HEK293T (cell line): ENCODE measurements at regions not wholly inside any gene's neighbourhood (a gene's known extent, or its start where the extent isn't known, plus 50 kb on each side); places are given as distances from the start of the nearest gene placed in this dataset.

Source experiments
- BHLHE40 ChIP-seq: fragments of 450-650 bp; IDR thresholded peaks from 2 replicates; pipeline ENCODE4 v1.6.1; 2016; ENCODE audit warnings: mild to moderate bottlenecking, moderate library complexity, borderline replicate concordance
- CTBP1 ChIP-seq: fragments of 450-650 bp; IDR thresholded peaks from 2 replicates; pipeline ENCODE4 v1.6.1; 2016; ENCODE audit warnings: borderline replicate concordance
- FOXK2 ChIP-seq: fragments of 450-650 bp; IDR thresholded peaks from 2 replicates; pipeline ENCODE4 v1.6.1; 2016; ENCODE audit warnings: mild to moderate bottlenecking
- L3MBTL2 ChIP-seq: fragments of 450-650 bp; conservative IDR thresholded peaks from 2 replicates; pipeline ENCODE4 v1.6.1; 2016; ENCODE audit warnings: mild to moderate bottlenecking
- NFRKB ChIP-seq: fragments of 450-650 bp; IDR thresholded peaks from 2 replicates; pipeline ENCODE4 v1.6.1; 2016; ENCODE audit warnings: mild to moderate bottlenecking, moderate library complexity
- SUZ12 ChIP-seq: fragments of 450-650 bp; IDR thresholded peaks from 2 replicates; pipeline ENCODE4 v1.6.1; 2016; ENCODE audit warnings: mild to moderate bottlenecking
- TARDBP ChIP-seq: fragments of 450-650 bp; IDR thresholded peaks from 2 replicates; pipeline ENCODE4 v1.6.1; 2016
- ZNF384 ChIP-seq: fragments of 450-650 bp; IDR thresholded peaks from 2 replicates; pipeline ENCODE4 v1.6.1; 2016
- TF ChIP-seq, protein P1 (sequence below): fragments of 450-650 bp; IDR thresholded peaks from 2 replicates; pipeline ENCODE4 v1.6.1; 2016

- TF ChIP-seq CTBP1: no peak
- TF ChIP-seq SUZ12: no peak
- TF ChIP-seq ZNF384: no peak
- TF ChIP-seq L3MBTL2: no peak
- TF ChIP-seq FOXK2: no peak
- TF ChIP-seq, protein P1, sequence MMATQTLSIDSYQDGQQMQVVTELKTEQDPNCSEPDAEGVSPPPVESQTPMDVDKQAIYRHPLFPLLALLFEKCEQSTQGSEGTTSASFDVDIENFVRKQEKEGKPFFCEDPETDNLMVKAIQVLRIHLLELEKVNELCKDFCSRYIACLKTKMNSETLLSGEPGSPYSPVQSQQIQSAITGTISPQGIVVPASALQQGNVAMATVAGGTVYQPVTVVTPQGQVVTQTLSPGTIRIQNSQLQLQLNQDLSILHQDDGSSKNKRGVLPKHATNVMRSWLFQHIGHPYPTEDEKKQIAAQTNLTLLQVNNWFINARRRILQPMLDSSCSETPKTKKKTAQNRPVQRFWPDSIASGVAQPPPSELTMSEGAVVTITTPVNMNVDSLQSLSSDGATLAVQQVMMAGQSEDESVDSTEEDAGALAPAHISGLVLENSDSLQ: no peak
- TF ChIP-seq NFRKB: no peak
- no peak for TF ChIP-seq TARDBP
- TF ChIP-seq BHLHE40: no peak
These were observed 172.7 kb downstream of the BARHL2 start for GRCh38 chr1:90544356-90544755.
